Osteoblast (primary cell): ENCODE measurements at regions not wholly inside any gene's neighbourhood (a gene's known extent, or its start where the extent isn't known, plus 50 kb on each side); places are given as distances from the start of the nearest gene placed in this dataset.
"Not testable (repeated sequence)": the region's sequence is repeated elsewhere in the genome, so short reads cannot be mapped to it uniquely, and the experiment has no call there.

Experiments
- DNase-seq: peaks from one replicate; pipeline ENCODE4 v3.0.0; 2011; ENCODE audit warnings: low spot score, mixed read lengths; ENCODE audit not compliant: insufficient read length; ENCODE audit errors: missing footprints
- H2AFZ ChIP-seq: 2 replicates; pipeline ENCODE4 v1.6.0; 2011; ENCODE audit warnings: mild to moderate bottlenecking, low read length
- H3K27ac ChIP-seq: 2 replicates; pipeline ENCODE4 v1.5.1; 2011; ENCODE audit warnings: mild to moderate bottlenecking, low read depth, low read length, moderate library complexity
- H3K27me3 ChIP-seq: 2 replicates; pipeline ENCODE4 v1.6.0; 2012; ENCODE audit warnings: mild to moderate bottlenecking, control low read depth, inconsistent platforms, low read length, moderate library complexity; ENCODE audit not compliant: insufficient read depth
- H3K36me3 ChIP-seq: 2 replicates; pipeline ENCODE4 v1.5.1; 2011; ENCODE audit warnings: mild to moderate bottlenecking, low read length, control low read depth, moderate library complexity; ENCODE audit not compliant: insufficient read depth
- H3K4me1 ChIP-seq: 2 replicates; pipeline ENCODE4 v1.5.1; 2011; ENCODE audit warnings: mild to moderate bottlenecking, low read length, control low read depth, moderate library complexity; ENCODE audit not compliant: insufficient read depth
- H3K4me2 ChIP-seq: 2 replicates; pipeline ENCODE4 v1.6.0; 2011; ENCODE audit warnings: mild to moderate bottlenecking, low read length; ENCODE audit not compliant: insufficient read depth
- H3K4me3 ChIP-seq: fragments of 200-600 bp; sonication (generic); 3 replicates; pipeline ENCODE4 v1.5.1; 2012; ENCODE audit warnings: mild to moderate bottlenecking, low read length, inconsistent platforms; ENCODE audit not compliant: insufficient read depth
- H3K79me2 ChIP-seq: 2 replicates; pipeline ENCODE4 v1.6.0; 2012; ENCODE audit warnings: mild to moderate bottlenecking, low read length, control low read depth, inconsistent platforms; ENCODE audit not compliant: insufficient read depth
- H3K9me3 ChIP-seq: 2 replicates; pipeline ENCODE4 v1.5.1; 2011; ENCODE audit warnings: low read depth, low read length, control low read depth
- H4K20me1 ChIP-seq: 2 replicates; pipeline ENCODE4 v1.6.0; 2012; ENCODE audit warnings: mild to moderate bottlenecking, low read length, control low read depth; ENCODE audit not compliant: insufficient read depth
- TF ChIP-seq, protein P1 (sequence below): IDR thresholded peaks from 2 replicates; pipeline ENCODE4 v1.5.1; 2011; ENCODE audit warnings: mild to moderate bottlenecking, low read depth, low read length, moderate library complexity; ENCODE audit errors: extremely low read depth

DNA sequence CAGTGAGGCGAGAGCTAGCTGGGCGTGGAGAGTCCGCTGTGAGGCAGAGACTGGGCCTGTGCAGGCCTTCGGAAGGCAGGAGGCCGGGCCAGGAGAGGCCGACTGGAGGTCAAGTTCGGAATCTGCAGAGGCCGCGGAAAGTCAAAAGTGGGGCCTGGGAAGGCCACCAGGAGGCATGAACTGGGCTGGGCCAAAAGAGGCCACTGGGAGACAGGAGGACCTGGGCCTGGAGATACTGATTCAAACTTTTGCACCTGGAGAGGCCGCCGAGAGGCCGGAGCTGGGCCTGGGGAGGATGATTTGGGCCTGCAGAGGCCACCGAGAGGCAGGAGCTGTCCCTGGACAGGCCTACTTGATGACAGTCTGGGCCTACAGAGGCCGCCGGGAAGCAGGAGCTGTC is 321.8 kb downstream of the ZNF479 start:
- H3K27me3 ChIP-seq: no peaks in the 10 kb centered on the region
- H3K27ac ChIP-seq: no peak overlapping the region
- no peak for DNase-seq
- H3K4me3 ChIP-seq: no peak overlapping the region
- H3K4me1 ChIP-seq: no peaks in the 10 kb centered on the region
- H3K79me2 ChIP-seq: no peaks in the 10 kb centered on the region
- no peaks in the 10 kb centered on the region for H3K9me3 ChIP-seq
- no peaks in the 10 kb centered on the region for H4K20me1 ChIP-seq
- TF ChIP-seq, protein P1, sequence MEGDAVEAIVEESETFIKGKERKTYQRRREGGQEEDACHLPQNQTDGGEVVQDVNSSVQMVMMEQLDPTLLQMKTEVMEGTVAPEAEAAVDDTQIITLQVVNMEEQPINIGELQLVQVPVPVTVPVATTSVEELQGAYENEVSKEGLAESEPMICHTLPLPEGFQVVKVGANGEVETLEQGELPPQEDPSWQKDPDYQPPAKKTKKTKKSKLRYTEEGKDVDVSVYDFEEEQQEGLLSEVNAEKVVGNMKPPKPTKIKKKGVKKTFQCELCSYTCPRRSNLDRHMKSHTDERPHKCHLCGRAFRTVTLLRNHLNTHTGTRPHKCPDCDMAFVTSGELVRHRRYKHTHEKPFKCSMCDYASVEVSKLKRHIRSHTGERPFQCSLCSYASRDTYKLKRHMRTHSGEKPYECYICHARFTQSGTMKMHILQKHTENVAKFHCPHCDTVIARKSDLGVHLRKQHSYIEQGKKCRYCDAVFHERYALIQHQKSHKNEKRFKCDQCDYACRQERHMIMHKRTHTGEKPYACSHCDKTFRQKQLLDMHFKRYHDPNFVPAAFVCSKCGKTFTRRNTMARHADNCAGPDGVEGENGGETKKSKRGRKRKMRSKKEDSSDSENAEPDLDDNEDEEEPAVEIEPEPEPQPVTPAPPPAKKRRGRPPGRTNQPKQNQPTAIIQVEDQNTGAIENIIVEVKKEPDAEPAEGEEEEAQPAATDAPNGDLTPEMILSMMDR: no peak
- H3K36me3 ChIP-seq: no peaks in the 10 kb centered on the region
- H3K4me2 ChIP-seq: no peak overlapping the region
- no peak overlapping the region for H2AFZ ChIP-seq

DNA sequence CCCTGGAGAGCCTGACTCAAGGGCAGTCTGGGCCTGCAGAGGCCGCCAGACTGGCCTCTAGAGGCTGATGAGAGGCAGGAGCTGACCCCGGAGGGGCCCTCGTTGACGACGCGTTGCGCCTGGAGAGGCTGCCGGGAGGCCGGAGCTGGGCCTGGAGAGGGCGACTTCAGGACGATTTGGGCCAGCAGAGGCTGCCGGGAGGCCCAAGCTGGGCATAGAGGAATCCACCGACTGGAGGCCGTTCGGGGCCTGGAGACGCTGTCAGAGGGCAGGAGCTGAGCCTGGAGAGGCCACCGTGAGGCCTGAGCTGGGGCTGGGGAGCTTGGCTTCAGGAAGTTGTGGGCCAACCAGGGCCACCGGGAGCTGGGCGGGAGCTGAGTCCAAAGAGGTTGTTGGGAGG is 322.5 kb downstream of the ZNF479 start:
- H2AFZ ChIP-seq, H3K4me2 ChIP-seq, DNase-seq, H3K27me3 ChIP-seq, H3K9me3 ChIP-seq, H3K27ac ChIP-seq, H3K79me2 ChIP-seq, H3K4me3 ChIP-seq, H3K36me3 ChIP-seq, H4K20me1 ChIP-seq, H3K4me1 ChIP-seq: not testable (repeated sequence)

DNA sequence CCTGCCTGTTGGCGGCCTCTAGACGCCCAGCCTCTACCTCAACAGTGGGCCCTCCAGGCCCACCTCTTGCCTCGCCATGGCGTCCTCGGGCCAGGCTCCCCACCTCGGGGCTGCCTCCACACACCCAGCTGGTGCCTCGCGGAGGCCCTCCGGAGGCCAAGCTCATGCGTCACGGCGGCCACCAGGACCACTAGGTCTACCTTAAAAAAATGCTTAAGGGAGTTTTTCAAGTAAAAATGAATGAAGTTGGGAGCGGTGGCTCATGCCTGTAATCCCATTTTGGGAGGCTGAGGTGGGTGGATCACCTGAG is 327.5 kb downstream of the ZNF479 start:
- not testable (repeated sequence) for H3K4me1 ChIP-seq, H3K79me2 ChIP-seq, H3K4me3 ChIP-seq, H3K36me3 ChIP-seq, H3K27ac ChIP-seq, H2AFZ ChIP-seq, H3K4me2 ChIP-seq, H3K9me3 ChIP-seq, H4K20me1 ChIP-seq, H3K27me3 ChIP-seq
- peak; percentile 4 for DNase-seq

DNA sequence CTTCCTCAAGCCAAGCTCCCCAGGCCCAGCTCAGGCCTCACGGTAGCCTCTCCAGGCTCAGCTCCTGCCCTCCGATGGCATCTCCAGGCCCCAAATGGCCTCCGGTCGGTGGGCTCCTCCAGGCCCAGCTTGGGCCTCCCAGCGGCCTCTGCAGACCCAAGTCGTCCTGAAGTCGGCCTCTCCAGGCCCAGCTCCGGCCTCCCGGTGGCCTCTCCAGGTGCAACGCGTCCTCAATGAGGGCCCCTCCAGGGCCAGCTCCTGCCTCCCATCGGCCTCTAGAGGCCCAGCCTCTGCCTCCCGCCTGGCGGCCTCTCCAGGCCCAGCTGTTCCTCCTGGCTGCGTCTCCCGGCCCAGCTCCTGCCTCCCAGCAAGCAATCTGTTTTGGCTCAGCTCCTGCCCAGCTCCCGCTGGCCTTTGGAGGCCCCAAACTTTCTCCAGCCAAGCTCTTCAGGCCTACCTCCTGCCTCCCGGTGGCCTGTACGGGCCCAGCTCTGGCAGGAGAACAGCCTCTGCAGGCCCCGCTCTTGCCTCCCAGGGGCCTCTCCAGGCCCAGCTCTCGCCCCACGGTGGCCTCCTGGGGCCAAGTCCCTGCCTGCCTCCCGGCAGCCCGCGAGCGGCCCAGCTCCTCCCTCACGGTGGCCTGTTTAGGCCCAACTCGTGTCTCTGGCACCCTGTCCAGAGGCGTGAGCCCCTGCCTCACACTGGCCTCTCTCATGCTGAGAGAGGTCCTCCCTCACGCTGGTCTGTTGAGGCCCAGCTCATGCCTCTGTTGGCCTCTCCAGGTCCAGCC is 328.1 kb downstream of the ZNF479 start:
- H3K27ac ChIP-seq, H4K20me1 ChIP-seq, H3K9me3 ChIP-seq, H3K4me3 ChIP-seq, H3K36me3 ChIP-seq, H3K4me2 ChIP-seq, DNase-seq, H3K79me2 ChIP-seq, H3K27me3 ChIP-seq, H2AFZ ChIP-seq, H3K4me1 ChIP-seq: not testable (repeated sequence)

DNA sequence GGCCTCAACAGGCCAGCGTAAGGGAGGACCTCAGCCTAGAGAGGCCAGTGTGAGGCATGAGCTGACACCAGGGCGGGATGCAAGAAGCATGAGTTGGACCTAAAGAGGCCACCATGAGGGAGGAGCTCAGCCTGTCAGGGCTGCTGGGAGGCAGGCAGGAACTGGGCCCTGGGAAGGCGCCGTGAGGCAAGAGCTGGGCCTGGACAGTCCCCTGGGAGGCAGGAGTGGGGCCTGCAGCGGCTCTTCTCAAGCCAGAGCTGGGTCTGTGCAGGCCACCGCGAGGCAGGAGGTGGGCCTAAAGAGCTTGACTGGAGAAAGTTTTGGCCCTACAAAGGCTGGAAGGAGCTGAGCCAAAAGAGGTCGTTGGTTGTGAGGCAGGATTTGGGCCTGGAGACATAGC is 328.9 kb downstream of the ZNF479 start:
- not testable (repeated sequence) for H3K79me2 ChIP-seq, H4K20me1 ChIP-seq, H3K9me3 ChIP-seq, H3K36me3 ChIP-seq, H2AFZ ChIP-seq, H3K4me1 ChIP-seq, H3K4me2 ChIP-seq, H3K27me3 ChIP-seq, H3K4me3 ChIP-seq, H3K27ac ChIP-seq
- DNase-seq: peak; percentile 42

DNA sequence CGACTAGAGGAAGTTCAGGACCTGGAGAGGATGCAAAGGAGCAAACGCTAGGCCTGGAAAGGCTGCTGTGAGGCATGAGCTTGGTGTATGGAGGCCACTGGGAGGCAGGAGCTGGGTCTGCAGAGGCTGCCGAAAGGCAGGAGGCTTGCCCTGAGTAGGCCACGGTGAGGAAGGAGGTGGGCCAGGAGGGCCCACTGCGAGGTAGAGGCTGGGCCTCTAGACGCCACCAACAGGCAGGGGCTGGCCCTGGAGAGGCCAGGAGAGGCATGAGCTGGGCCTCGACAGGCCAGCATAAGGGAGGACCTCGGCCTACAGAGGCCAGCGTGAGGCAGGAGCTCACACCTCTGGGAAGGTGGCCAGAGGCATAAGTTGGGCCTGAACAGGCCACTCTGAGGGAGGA is 330.0 kb downstream of the ZNF479 start:
- H3K27ac ChIP-seq, H3K79me2 ChIP-seq, DNase-seq, H3K4me2 ChIP-seq, H3K9me3 ChIP-seq, H4K20me1 ChIP-seq, H3K27me3 ChIP-seq, H2AFZ ChIP-seq, H3K4me3 ChIP-seq, H3K4me1 ChIP-seq, H3K36me3 ChIP-seq: not testable (repeated sequence)

DNA sequence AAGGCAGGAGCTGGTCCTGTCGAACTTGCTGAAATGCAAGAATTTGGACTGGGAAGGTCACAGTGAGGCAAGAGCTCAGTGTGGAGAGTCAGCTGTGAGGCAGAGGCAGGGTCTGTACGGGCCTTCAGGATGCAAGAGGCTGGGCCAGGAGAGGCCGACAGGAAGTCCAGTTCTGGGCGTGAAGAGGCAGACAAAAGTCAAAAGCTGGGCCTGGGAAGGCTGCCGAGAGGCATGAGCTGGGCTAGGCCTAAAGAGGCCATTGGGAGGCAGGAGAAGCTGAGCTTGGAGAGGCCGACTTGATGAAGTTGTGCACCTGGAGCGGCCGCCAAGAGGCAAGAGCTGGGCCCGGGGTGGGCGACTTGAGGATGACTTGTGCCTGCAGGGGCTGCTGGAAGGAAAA is 330.5 kb downstream of the ZNF479 start:
- not testable (repeated sequence) for H3K36me3 ChIP-seq, H3K9me3 ChIP-seq, H3K4me1 ChIP-seq, H3K4me2 ChIP-seq, H2AFZ ChIP-seq, H3K4me3 ChIP-seq, H4K20me1 ChIP-seq, H3K27ac ChIP-seq, H3K79me2 ChIP-seq, DNase-seq, H3K27me3 ChIP-seq

DNA sequence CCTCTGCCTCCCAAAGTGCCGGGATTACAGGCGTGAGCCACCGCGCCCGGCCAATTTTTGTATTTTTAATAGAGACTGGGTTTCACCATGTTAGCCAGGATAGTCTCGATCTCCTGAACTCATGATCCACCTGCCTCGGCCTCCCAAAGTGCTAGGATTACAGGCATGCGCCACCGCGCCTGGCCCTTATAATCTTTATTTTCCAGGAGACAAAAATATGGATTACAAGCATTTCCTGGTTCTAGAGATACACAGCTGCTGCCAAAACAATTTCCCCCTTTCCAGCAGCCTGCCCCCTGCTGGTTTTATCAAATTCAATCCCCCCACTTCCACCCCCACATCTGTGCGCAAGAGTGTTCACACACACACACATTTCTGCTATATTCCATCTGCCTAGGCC is 333.4 kb downstream of the ZNF479 start:
- not testable (repeated sequence) for H3K79me2 ChIP-seq, H2AFZ ChIP-seq, H3K27me3 ChIP-seq, H3K27ac ChIP-seq, H3K4me3 ChIP-seq, H3K36me3 ChIP-seq, H4K20me1 ChIP-seq, DNase-seq, H3K4me2 ChIP-seq, H3K4me1 ChIP-seq, H3K9me3 ChIP-seq
